MM.1S (cell line): ENCODE measurements at regions not wholly inside any gene's neighbourhood (a gene's known extent, or its start where the extent isn't known, plus 50 kb on each side); places are given as distances from the start of the nearest gene placed in this dataset.

ENCODE experiments used
- DNase-seq: peaks from one replicate; pipeline ENCODE4 v3.0.0-alpha.2; 2015
- H2AFZ ChIP-seq: fragments of 300-600 bp; sonication (generic); 2 replicates; pipeline ENCODE4 v1.6.0; 2016; ENCODE audit warnings: antibody characterized with exemption, low read length
- H3F3A ChIP-seq: fragments of 300-600 bp; sonication (generic); 2 replicates; pipeline ENCODE4 v1.6.1; 2016; ENCODE audit warnings: mild to moderate bottlenecking, antibody characterized with exemption, low read length, moderate library complexity, mixed read lengths; ENCODE audit not compliant: insufficient read depth
- H3K27ac ChIP-seq: fragments of 300-600 bp; sonication (generic); 2 replicates; pipeline ENCODE4 v1.5.1; 2016; ENCODE audit warnings: mild to moderate bottlenecking, low read length
- H3K27me3 ChIP-seq: fragments of 300-600 bp; sonication (generic); replicated peaks from 2 replicates; pipeline ENCODE4 v1.6.0; 2016; ENCODE audit warnings: low read length; ENCODE audit not compliant: insufficient read depth
- H3K36me3 ChIP-seq: fragments of 300-600 bp; sonication (generic); replicated peaks from 2 replicates; pipeline ENCODE4 v1.6.1; 2016; ENCODE audit warnings: mild to moderate bottlenecking, low read length, mixed read lengths; ENCODE audit not compliant: insufficient read depth
- H3K4me1 ChIP-seq: fragments of 300-600 bp; sonication (generic); 2 replicates; pipeline ENCODE4 v1.6.1; 2016; ENCODE audit warnings: low read length, mixed read lengths
- H3K4me2 ChIP-seq: fragments of 300-600 bp; sonication (generic); 2 replicates; pipeline ENCODE4 v1.6.0; 2016; ENCODE audit warnings: low read depth, low read length
- H3K4me3 ChIP-seq: fragments of 300-600 bp; sonication (generic); 2 replicates; pipeline ENCODE4 v1.5.1; 2016; ENCODE audit warnings: low read length, mixed read lengths
- H3K79me2 ChIP-seq: fragments of 300-600 bp; sonication (generic); 2 replicates; pipeline ENCODE4 v1.6.1; 2016; ENCODE audit warnings: mixed run types, low read length, mixed read lengths
- H3K9ac ChIP-seq: fragments of 300-600 bp; sonication (generic); 2 replicates; pipeline ENCODE4 v1.6.1; 2016; ENCODE audit warnings: low read length, mixed read lengths
- H3K9me2 ChIP-seq: fragments of 300-600 bp; sonication (generic); replicated peaks from 2 replicates; pipeline ENCODE4 v1.6.1; 2016; ENCODE audit warnings: mild to moderate bottlenecking, low read length, mixed read lengths; ENCODE audit not compliant: insufficient read depth
- H3K9me3 ChIP-seq: fragments of 300-600 bp; sonication (generic); replicated peaks from 2 replicates; pipeline ENCODE4 v1.6.1; 2016; ENCODE audit warnings: mild to moderate bottlenecking, low read length, mixed read lengths; ENCODE audit not compliant: insufficient read depth
- H4K20me1 ChIP-seq: fragments of 300-600 bp; sonication (generic); 2 replicates; pipeline ENCODE4 v1.6.1; 2016; ENCODE audit warnings: mild to moderate bottlenecking, low read length, moderate library complexity, mixed read lengths; ENCODE audit not compliant: insufficient read depth
- EZH2 ChIP-seq: fragments of 300-600 bp; sonication (generic); optimal IDR thresholded peaks from 2 replicates; pipeline ENCODE3; 2017; ENCODE audit warnings: low read depth, mild to moderate bottlenecking, antibody characterized with exemption, low read length, mixed read lengths
- EZH2phosphoT487 ChIP-seq: fragments of 300-600 bp; sonication (generic); IDR thresholded peaks from 2 replicates; pipeline ENCODE4 v1.6.1; 2018; ENCODE audit warnings: antibody characterized with exemption, low read length
- TF ChIP-seq, protein P1 (sequence below): fragments of 300-600 bp; sonication (generic); IDR thresholded peaks from 2 replicates; pipeline ENCODE4 v1.5.1; 2016; ENCODE audit warnings: antibody characterized with exemption, low read length, mixed read lengths

DNA sequence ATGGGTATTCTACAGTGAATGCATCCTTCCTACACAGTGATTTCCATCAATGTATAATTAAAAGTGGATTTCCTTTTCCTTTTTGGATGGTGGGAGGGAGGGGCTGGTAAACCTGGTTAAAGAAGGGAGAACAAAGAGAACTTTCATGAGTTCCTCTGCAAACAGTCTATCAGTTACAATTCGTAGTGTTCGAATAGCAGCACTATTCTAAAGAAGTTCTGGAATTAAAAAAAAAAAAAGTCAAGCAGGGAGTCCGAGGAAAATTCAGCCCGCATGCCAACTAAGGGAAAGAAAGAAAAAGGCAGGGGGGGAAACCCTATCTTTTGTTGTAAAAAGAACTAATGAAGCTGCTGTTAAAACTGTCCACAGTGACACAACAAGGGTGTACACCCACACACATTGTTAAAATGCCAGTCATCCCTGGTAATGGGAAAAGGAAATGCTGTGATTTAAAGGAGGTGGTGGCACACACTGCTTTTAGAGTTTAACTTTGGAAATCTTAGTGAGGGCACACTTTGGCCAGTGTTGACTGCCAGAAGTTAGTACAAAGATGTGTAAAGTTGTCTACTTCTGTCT is 521.2 kb downstream of the ZIC1 start:
- Histone ChIP-seq H3K9ac (no peak overlapping the region), H3K4me2 (no peak overlapping the region), H3K9me3 (no peaks in the 10 kb centered on the region), H2AFZ (no peak overlapping the region), H3K79me2 (no peaks in the 10 kb centered on the region), H4K20me1 (no peaks in the 10 kb centered on the region), H3K27me3 (no peaks in the 10 kb centered on the region), H3K27ac (no peak overlapping the region), H3K4me3 (no peak overlapping the region), H3K9me2 (no peaks in the 10 kb centered on the region), H3F3A (no peaks in the 10 kb centered on the region), H3K36me3 (no peaks in the 10 kb centered on the region), H3K4me1 (no peaks in the 10 kb centered on the region)
- DNase-seq, result no peak
- TF ChIP-seq EZH2phosphoT487 (no peak), EZH2 (no peak)
- TF ChIP-seq, protein P1, sequence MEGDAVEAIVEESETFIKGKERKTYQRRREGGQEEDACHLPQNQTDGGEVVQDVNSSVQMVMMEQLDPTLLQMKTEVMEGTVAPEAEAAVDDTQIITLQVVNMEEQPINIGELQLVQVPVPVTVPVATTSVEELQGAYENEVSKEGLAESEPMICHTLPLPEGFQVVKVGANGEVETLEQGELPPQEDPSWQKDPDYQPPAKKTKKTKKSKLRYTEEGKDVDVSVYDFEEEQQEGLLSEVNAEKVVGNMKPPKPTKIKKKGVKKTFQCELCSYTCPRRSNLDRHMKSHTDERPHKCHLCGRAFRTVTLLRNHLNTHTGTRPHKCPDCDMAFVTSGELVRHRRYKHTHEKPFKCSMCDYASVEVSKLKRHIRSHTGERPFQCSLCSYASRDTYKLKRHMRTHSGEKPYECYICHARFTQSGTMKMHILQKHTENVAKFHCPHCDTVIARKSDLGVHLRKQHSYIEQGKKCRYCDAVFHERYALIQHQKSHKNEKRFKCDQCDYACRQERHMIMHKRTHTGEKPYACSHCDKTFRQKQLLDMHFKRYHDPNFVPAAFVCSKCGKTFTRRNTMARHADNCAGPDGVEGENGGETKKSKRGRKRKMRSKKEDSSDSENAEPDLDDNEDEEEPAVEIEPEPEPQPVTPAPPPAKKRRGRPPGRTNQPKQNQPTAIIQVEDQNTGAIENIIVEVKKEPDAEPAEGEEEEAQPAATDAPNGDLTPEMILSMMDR, result no peak

DNA sequence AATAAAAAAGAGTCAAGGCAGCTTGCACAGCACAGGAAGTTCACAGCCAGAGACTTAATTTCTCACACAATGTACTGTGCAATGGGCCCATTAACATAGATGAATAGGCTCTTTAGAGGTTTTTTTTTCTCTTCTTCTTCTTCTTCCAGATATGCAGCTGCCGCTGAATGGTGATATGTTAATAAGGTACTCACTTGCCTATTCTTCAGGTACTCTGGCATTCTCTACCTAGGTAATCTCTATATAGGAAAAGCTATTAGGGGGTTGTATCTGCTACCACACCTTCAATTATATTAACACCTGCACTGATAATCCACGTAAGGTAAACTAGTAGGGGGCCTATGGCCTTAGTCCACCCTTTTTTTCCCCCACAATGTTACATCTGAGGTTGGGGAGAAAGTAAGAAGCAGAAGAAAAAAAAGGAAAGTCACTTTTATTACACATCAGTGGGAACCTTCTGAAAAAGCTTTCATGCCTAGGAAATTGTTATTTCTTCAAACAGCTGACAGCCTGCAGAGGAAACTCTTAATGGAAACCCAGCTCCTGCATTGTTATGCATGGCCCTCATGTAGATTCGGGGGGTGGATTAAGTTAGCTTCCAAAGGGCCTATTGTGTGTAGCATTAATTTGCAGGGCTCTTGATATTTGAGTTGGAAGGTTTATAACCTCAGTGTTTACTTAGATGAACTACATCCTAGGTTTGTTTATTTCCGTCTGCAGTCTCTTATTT is 525.5 kb downstream of the ZIC1 start:
- H2AFZ ChIP-seq, result no peak overlapping the region

DNA sequence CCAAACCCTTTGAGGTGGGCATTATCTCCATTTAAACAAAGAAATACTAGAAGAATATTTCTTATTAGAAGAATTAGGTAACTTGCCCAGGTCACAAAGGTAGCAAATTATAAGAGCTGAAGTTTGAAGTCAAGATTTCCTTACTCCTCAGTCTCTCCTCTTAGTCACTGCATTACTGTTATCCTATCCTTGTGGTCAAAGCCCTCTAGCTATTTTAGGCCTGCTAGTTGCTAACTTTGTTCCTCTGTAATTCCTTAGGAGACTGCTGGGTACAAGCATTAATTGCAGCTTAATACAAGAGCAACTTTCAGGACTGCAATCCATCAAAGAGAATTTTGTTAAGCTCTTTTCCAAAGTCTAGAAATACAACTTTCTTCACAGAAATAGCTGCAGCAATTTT is 528.2 kb downstream of the ZIC1 start:
- no peak overlapping the region for H3K4me2 ChIP-seq
- TF ChIP-seq, protein P1, result no peak
- TF ChIP-seq EZH2phosphoT487 (no peak), EZH2 (no peak)
- H2AFZ ChIP-seq, result no peak overlapping the region
- H3K27me3 ChIP-seq, result no peaks in the 10 kb centered on the region
- no peak overlapping the region for H3K4me3 ChIP-seq
- no peak overlapping the region for H3K9ac ChIP-seq
- H3K27ac ChIP-seq, result no peak overlapping the region
- no peaks in the 10 kb centered on the region for H3K9me3 ChIP-seq
- H3K36me3 ChIP-seq, result no peaks in the 10 kb centered on the region
- no peak for DNase-seq
- no peaks in the 10 kb centered on the region for H4K20me1 ChIP-seq
- no peaks in the 10 kb centered on the region for H3K79me2 ChIP-seq
- H3K9me2 ChIP-seq, result no peaks in the 10 kb centered on the region
- H3K4me1 ChIP-seq, result no peaks in the 10 kb centered on the region
- H3F3A ChIP-seq, result no peaks in the 10 kb centered on the region

More for the DNA sequence above, 525.5 kb downstream of the ZIC1 start:
- Histone ChIP-seq H3K27me3 (no peaks in the 10 kb centered on the region), H3K9me2 (no peaks in the 10 kb centered on the region), H3K79me2 (no peaks in the 10 kb centered on the region), H4K20me1 (no peaks in the 10 kb centered on the region), H3K4me3 (no peak overlapping the region), H3K27ac (no peak overlapping the region), H3K4me2 (no peak overlapping the region), H3K36me3 (no peaks in the 10 kb centered on the region), H3K9ac (no peak overlapping the region), H3K4me1 (no peaks in the 10 kb centered on the region), H3F3A (no peaks in the 10 kb centered on the region), H3K9me3 (no peaks in the 10 kb centered on the region)
- no peak for DNase-seq
- TF ChIP-seq EZH2phosphoT487 (no peak), EZH2 (no peak)
- TF ChIP-seq, protein P1, result no peak
